Gastrocnemius medialis (tissue), 4 donors: ENCODE measurements at regions not wholly inside any gene's neighbourhood (a gene's known extent, or its start where the extent isn't known, plus 50 kb on each side); places are given as distances from the start of the nearest gene placed in this dataset.

Experiments used
- CTCF ChIP-seq, 5 experiments: fragments of 450-650 bp in 3 of 5; fragments of 200-600 bp in 2 of 5; sonication (generic) in 2 of 5; IDR thresholded peaks in 4 of 5; conservative IDR thresholded peaks in 1 of 5; 1 replicate in 4 of 5; 2 replicates in 1 of 5; pipeline ENCODE4 v1.5.1; 2016 to 2019; ENCODE audit warnings: antibody characterized with exemption in 5 of 5, mild to moderate bottlenecking in 3 of 5, moderate library complexity in 3 of 5
- POLR2A ChIP-seq, 2 donors: fragments of 450-650 bp; IDR thresholded peaks; one replicate each; pipeline ENCODE4 v1.6.1; 2017; ENCODE audit warnings: antibody characterized with exemption in 2 of 2, mild to moderate bottlenecking in 2 of 2, moderate library complexity in 2 of 2

GRCh38 chr17:77893144-77894044, 65.1 kb upstream of the TNRC6C start:
- TF ChIP-seq POLR2A (IDR thresholded peaks at IDR 0.05) (no peak), CTCF (IDR thresholded peaks at IDR 0.05 in 4 of 5, conservative IDR thresholded peaks at IDR 0.05 in 1 of 5) (no peak)
